Choroid plexus epithelial cell (primary cell): ENCODE measurements at regions not wholly inside any gene's neighbourhood (a gene's known extent, or its start where the extent isn't known, plus 50 kb on each side); places are given as distances from the start of the nearest gene placed in this dataset.

Experiments
- DNase-seq: peaks from one replicate; pipeline ENCODE4 v3.0.0-alpha.2; 2010; ENCODE audit warnings: low read depth
- H3K4me3 ChIP-seq: 2 replicates; pipeline ENCODE4 v1.5.1; 2011; ENCODE audit warnings: low read depth, mild to moderate bottlenecking, control low read depth, low read length, moderate library complexity
- CTCF ChIP-seq: conservative IDR thresholded peaks from 2 replicates; pipeline ENCODE4 v1.5.1; 2011; ENCODE audit warnings: low read depth, mild to moderate bottlenecking, control low read depth, inconsistent platforms, low read length, moderate library complexity

- TF ChIP-seq CTCF, result no peak
- H3K4me3 ChIP-seq, result no peak overlapping the region
- no peak for DNase-seq
Measured at GRCh38 chr2:228828397-228828796, 442.7 kb downstream of the PID1 start.

GRCh38 chr2:228827056-228827700, 443.9 kb downstream of the PID1 start:
- no peak for TF ChIP-seq CTCF
- no peak for DNase-seq
- H3K4me3 ChIP-seq, result no peak overlapping the region

GRCh38 chr2:228819701-228820100, 451.4 kb downstream of the PID1 start:
- DNase-seq, result no peak
- TF ChIP-seq CTCF, result no peak
- H3K4me3 ChIP-seq, result no peak overlapping the region

- no peak overlapping the region for H3K4me3 ChIP-seq
- TF ChIP-seq CTCF, result no peak
- DNase-seq, result no peak
Measured at GRCh38 chr2:228802181-228803071, 468.7 kb downstream of the PID1 start.

- H3K4me3 ChIP-seq, result no peak overlapping the region
- no peak for TF ChIP-seq CTCF
- DNase-seq, result no peak
Measured at GRCh38 chr2:228801451-228801850, 469.6 kb downstream of the PID1 start.

- no peak overlapping the region for H3K4me3 ChIP-seq
- no peak for TF ChIP-seq CTCF
- DNase-seq, result no peak
Measured at GRCh38 chr2:228799208-228799588, 471.9 kb downstream of the PID1 start.
